8988T (cell line): ENCODE measurements at regions not wholly inside any gene's neighbourhood (a gene's known extent, or its start where the extent isn't known, plus 50 kb on each side); places are given as distances from the start of the nearest gene placed in this dataset.
"Not testable (repeated sequence)": the region's sequence is repeated elsewhere in the genome, so short reads cannot be mapped to it uniquely, and the experiment has no call there.

Source experiments
- DNase-seq: peaks from one replicate; pipeline ENCODE4 v3.0.0; 2011

DNA sequence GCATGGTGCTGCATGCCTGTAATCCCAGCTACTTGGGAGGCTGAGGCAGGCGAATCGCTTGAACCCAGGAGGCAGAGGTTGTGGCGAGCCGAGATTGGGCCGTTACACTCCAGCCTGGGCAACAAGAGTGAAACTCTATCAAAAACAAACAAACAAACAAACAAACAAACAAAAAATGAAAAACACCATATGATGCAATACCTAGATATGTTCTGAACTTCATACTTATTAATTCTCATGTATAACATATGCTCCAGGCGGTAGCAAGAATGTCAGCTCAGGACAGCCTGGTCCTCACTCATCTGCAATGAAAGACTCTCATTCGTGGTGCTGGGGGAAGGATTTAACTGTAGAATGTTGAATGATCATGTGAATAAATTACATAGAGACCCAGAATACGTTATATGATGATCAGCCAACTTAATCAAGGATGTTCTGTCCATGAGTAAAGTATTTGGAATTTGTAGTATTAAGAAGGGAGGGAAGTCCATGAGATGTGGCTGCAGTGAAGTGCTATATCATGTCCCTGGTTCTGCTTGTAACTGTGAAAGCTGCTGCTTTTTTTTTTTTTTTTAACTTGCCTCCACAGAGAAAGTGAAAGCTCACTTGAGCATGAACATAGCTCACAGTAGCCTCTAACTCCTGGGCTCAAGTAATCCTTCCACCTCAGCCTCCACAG, 206.8 kb downstream of the UQCRFS1 start:
- no peak for DNase-seq

DNA sequence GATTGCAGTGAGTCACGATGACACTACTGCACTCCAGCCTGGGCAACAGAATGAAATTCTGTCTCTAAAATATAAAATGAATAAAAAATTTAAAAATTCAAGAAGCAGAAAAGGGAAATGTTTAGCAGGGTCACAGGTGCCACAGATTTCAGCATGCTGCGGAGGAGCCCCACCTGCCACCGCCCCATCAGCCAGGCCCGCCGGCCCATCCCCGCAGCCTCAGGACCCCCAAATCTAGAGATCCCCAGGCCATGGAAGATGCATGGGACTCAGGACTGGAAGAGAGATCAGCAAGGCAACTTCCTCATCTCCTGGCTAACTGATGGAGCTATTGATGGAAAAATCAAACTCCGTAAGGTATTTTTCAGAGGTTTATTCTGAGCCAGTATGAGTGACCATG, 208.2 kb downstream of the UQCRFS1 start:
- DNase-seq: no peak

DNA sequence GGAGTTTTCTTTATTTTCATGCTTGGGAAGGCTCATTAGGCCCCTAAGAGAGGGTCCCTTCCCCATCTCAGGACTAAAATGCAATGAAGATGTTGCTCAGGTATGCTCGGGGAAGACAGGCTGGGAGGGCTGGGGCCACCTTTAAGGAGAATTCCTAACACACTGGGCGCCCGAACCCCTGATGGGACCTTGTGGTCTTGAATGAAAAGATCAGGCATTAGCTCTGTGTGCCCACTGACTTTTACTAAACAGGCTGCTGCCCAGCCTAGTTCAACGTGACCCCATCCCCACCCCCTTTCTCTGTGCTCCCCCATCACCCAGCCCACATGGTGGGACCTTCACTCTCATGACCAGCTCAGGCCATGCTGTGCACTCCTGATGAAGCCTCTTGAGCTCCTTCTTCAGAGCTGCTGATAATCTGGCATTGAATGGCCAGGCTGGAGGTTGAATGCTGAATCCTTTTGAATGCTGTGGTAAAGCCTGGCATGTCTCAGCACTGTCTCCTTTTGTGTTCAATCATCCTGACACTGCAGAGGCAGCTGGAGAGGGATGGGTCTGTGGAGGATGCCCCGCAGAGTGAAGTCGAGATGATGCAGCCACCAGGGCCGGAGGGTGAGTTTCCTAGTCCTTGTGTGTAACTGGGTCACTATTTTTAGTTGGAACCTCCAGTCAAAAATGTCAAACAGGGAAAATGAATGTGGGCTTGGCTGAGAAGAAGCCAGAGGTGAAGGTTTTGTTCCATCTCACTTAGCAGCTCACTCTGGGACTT, 209.1 kb downstream of the UQCRFS1 start:
- DNase-seq: no peak

DNA sequence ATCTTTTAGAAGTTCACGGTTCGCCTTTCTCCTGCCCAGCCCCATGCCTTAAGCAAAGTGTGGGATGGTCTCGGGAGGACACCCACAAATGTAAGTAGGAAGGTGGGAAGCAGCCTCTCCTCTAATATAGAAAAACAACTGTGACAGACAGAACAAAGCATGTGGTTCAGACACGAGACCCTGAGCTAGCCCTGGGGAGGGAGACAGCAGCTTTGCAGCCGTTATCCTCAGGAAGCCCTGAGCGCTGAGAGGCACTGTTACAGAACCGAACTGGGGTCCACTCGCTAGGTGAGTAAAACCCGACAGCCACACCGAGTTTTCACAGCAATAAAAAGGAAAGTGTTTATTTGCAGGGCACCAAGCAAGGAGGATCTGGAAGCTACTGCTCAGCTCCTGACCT, 210.6 kb downstream of the UQCRFS1 start:
- no peak for DNase-seq

DNA sequence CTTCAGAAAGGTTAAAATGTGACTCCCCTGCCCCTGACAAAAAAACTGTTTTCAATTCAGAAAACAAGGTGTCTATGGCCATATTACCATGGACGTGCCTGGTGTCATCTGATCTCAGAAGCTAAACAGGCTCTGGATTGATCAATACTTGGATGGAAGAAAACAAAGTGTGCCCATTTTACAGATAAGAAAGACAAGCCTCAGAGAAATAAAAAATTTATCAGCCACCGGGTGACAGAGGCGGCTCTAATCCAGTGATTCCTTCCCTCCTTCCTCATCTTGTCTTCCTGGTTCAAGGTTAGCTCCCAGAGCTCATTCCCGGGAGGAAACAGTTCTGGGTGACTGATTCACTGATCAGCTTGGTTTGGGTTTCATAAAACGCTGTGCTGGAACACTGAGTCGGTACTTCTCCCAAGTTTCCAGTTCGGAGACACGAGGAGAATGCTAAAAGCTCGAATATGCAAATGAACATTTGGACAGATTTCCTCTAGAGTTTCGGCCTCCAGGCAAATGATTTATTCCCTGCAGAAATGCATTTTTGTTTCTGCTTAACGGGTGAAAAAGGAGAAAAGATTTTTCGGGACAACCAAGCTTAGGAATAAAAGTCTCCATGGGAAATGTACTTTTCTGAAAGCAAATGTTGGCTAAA, 211.2 kb downstream of the UQCRFS1 start:
- no peak for DNase-seq

DNA sequence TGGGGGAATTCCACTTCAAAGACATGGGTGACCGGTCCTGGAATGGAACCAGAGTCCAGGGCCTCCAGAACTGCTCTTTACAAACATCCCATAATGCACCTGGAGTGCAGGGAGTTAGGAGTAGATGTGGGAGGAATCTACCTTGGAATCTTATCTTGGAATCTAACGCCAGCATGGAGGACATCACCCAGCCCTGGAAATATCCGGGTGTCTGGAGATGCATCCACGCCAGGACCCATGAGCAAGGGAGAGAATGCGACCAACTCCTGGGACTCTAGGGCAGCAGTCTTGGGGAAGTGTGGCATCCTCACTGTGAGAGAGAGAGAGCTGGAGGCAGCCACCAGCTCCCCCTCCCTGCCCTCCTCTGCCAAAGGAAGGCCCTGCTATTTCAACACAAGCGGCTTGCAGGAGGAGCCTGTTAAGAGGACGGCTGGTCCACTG, 211.8 kb downstream of the UQCRFS1 start:
- no peak for DNase-seq

DNA sequence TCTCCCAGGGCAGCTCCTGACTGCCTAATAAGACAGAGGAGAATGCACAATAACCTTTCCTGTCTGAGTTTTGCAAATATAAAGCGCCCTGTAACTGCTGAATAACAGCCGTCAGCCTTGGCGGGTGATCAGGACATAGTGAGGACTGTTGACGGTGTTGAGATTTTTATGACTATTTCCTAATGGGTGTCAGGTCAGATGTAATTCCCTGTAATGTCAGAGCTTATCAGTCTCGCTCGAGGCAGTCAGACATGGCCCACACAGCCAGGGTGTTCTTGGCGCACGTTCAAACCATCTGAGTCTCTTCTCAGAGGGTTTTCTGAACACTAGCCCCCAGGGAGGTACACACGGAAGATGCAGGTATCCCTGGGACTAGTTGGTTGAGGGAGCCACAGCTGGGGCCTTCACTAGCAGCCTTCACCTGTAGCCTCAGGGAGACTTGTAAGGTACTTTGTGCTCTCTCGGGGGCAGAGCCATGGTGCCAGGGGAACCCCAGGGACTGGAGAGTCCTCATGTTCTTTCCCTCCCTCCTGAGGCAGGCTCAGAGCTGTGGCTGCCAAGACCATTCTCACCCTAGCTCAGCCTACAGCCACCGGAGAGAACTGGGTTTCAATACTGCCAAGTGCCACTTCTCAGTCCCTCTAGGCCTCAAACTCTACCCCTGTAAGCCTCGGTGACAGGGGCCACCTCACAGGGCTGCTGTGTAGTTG, 213.1 kb downstream of the UQCRFS1 start:
- DNase-seq: no peak

DNA sequence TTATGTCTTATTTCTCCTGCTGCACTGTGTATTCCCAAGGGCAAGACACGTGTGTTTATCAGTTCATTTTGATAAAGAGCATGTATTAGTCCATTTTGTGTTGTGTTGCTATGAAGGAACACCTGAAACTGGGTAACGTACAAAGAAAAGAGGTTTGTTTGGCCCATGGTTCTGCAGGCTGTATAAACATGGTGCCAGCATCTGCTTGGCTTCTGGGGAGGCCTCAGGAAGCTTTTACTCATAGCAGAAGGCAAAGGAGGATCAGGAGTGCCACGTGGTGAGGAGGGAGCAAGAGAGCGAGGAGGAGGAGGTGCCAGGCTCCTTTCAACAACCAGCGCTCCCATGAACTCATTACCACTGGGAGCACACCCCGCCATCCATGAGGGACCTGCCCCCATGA, 214.0 kb downstream of the UQCRFS1 start:
- no peak for DNase-seq

DNA sequence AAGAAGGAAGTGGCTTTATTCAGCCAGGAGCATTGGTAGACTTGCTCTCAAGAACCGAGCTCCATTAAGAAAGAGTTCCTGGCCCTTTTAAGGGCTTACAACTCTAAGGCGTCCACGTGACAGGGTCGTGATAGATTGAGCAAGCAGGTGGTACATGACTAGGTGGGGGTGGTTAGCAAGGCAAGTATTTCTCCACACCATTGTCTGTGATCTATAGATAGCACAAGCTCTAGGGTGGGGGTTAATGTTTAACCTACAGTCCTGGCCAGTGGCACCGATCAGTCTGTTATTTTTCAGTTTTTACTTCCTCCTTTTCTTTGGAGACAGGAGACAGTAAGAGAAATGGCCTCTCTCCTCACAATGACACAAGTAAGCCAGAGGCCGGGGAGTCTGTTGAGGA, 215.1 kb downstream of the UQCRFS1 start:
- DNase-seq: not testable (repeated sequence)

DNA sequence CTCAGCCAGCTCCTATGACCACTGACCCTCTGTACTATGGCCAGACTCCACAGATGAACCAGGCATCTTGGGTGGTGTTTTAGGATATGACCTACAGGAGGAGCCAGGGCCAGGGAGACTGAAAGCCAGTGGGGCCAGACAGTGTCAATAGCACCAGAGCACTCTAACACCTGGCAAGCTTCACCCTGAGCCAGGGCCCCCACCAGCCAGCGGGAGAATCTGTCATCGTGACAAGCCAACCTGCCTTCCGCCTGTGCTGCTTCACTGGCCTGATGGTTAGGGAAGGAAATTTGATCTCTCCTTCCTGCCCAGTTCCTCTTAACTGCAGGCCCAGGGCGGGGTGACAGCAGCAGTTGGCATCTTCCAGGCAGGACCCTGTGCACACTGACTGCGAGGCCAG, 222.4 kb downstream of the UQCRFS1 start:
- no peak for DNase-seq

DNA sequence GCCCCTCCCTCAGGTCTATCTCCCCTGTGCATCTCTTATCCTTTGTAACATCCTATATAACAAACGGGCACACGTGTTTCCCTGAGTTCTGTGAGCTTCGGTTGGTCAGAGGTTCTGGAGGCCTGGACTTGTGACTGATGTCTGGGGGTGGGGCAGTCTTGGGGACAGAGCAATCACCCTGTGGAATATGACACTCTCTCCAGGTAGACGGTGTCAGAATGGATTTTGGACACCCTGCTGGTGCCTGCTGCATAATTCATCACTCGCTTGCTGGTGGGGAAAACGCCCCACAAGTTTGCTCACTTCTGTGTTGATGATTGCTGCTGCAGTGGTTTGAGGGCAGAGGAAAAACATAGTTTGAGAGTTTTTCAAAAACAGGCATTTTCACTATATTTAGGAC, 223.2 kb downstream of the UQCRFS1 start:
- DNase-seq: no peak

DNA sequence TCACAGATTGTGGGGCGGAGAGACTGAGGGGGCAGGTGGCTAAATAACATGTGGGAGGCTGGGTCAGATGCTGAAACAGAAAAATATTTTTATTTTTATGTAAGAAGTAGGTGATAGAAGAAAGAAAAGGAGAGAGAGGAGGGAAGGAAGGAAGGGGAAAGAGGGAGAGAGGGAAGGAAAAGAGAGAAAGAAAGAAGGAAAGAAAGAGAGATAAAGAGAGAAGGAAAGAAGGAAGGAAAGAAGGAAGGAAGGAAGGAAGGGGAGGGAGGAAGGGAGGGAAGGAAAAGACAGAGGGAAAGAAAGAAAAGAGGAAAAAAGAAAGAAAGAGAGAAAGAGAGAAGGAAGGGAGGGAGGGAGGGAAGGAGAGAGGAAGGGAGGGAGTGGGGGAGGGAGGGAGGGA, 224.9 kb downstream of the UQCRFS1 start:
- DNase-seq: no peak

DNA sequence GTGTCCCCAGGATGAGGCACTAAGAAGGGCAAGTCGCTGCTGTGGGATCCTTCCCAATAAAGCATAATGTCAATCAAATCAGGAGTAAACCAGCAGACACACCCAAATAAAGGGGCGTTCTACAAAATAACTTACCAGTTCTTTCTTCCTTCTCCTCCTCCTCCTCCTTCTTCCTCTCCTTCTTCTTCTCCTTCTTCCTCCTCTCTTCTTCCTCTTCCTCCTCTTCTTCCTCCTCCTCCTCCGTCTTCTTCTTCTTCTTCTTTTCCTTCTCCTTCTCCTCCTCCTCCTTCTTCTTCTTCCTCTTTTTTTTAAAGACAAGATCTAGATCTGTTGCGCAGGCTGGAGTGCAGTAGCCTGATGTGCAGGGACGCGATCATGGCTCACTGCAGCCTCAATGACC, 225.8 kb downstream of the UQCRFS1 start:
- DNase-seq: no peak

DNA sequence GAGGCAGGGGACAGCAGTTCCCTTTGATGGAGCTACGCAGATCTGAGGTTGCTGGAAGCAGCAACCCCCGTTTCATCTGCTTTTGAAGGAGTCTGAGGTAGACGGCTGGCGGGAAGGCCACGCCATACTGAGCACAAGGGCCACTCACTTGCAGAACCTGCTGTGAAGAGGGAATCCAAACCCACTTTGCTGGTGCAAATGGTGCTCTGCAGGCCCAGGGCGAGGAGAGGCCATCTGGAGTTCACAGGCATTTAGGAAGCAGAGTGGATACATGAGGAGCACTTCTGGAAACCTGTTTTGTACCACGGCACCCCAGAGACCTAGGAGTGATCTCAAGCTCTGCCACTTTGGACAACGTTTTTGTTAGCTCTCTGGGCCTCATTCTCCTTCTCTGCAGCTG, 227.8 kb downstream of the UQCRFS1 start:
- no peak for DNase-seq

DNA sequence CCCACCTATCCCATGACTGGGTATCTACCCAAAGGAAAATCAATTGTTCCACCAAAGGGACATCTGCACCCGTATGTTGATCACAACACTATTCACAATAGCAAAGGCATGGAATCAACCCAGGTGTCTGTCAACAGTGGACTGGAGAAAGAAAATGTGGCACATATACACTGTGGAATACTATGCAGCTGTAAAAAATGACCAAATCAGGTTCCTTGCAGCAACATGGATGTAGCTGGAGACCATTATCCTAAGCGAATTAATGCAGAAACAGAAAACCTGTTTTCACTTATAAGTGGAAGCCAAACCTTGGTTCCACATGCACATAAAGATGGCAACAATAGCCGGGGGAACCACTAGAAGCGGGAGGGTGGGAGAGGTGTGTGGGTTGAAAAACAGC, 228.6 kb downstream of the UQCRFS1 start:
- DNase-seq: no peak

DNA sequence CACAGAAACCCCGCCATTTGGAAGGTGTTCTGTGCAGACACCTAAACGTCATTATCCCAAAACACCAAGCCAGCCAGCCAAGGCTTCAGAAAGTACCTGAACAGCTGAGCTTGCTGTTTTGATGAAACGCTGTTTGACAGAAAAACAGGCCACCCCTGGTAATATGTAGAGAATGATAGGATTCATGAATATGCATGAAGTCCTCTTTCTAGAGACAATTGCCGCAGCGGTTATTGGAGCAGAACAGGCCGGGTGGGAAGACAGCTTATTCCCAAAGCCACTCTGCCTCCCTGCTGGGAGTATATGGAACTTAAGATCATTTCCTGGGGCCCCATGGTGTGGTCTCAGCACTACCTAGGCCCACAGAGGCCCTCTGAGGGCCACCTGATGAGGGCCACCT, 229.5 kb downstream of the UQCRFS1 start:
- DNase-seq: no peak

DNA sequence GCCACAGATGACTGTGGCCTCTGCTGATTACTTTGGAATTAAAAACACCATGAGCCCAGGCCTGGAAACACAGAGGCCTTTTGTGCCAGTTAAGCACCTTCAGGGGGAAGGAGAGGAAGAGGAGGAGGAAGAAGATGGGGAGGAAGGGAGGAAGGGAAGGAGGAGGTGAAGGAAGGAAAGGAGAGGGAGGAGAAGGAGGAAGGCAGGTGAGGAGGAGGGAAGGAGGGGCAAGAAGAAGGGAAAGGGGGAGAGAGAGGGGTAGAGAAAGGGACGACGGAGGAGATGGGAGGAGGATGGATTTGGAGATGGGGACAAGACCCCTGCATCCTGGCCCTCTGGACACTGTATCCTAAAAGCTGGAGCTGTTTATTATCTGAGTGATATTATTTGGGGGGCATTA, 231.0 kb downstream of the UQCRFS1 start:
- no peak for DNase-seq

DNA sequence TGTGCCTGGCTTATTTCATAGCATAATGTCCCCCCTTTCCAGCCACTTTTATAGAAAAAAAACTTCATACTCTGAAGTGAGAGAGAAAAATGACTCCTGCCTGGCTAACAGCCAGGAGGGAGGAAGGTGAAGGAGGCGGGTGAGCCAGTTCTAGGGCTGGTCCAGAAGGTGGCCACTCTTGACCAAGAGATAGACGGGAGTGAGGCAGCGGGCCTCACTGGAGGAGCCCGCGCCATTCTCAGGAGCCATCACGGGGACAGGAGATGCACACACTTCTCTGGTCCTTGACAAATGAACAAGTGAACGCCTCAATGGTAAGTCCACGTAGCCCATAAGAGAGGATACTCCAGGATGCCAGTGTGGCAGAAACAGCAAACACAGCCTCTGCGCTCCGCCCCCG, 231.4 kb downstream of the UQCRFS1 start:
- no peak for DNase-seq

DNA sequence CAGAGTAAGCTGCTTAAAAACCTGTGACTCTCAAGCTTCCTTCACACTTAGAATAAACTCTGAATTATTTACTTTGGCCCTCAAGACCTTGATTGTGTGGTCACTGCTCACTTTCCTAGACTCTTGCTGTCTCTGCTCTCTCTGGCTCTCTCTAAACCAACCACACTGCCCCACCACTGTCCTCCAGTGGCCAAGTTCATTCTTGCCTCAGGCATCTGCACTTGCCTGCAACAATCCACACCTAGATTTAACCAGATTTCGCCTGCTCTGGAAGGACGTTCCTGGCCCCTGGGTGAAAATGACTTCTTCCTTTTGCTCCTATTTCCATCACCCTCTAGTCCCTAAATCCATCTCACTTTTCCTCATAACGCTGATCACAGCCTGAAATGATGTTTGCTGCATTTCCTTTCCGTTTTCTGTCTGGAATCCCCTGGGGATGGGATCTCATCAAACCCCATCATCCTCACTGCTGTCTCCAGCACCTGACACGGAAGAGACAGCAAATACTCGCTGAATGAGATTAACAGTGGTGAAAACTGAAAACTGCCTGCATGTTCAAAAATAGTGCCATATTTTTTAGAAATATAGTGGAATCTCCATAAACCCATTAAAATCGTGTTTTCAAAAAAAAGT, 232.6 kb downstream of the UQCRFS1 start:
- no peak for DNase-seq

DNA sequence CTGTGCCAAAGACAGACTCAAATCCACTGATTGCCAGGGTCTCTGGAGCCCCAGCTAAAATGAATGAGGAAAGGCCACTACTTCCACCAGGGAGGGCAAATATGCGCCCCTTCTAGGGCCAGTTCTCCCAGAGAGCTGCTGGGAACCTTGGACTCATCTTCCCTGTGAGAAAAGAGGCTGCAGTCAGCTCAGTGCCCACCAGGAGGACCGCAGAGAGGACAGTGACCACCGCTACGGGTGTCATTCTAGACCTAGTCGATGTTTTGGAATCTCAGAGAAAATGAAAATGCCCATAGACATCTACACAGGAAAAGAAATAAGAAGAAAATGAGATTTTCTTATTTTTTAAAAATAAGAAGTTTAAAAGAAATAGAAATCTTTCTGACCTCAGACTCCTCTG, 235.1 kb downstream of the UQCRFS1 start:
- no peak for DNase-seq

DNA sequence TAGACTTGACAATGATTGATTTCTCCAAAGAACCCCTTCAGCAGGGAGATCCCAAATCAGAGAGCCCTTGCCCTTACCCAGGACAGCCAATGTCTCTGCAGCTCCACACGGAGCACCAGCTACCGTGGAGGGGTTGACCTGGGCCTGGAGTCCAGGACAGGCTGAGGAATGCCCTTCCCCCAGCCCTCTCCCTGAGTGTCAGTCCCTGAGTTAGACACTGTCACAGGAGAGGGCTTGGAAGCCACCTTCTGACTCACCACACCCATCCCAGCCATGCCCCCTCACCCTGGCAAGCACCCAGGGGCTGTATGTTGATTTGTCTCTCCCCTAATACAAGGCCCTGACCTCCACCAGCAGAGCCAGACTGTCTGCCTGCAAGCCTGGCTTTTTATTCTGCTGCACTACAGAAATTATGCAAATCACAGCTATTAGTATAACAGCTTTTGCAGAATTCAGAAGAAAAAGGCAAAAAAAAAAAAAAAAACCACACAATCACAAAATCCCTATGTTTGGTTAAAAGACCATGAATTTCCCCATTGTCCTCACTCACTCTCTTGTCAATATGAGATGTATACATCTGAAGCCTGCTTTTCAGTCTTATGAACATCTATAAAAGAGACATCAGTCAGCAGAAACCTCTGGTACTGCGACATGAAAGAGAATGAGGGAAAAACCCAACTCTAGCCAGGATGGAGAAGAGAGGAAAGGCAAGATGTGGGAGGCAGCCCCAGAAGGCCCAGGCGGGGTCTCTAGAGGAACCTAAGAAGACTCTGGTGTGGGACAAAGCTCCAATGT, 240.7 kb downstream of the UQCRFS1 start:
- DNase-seq: no peak

DNA sequence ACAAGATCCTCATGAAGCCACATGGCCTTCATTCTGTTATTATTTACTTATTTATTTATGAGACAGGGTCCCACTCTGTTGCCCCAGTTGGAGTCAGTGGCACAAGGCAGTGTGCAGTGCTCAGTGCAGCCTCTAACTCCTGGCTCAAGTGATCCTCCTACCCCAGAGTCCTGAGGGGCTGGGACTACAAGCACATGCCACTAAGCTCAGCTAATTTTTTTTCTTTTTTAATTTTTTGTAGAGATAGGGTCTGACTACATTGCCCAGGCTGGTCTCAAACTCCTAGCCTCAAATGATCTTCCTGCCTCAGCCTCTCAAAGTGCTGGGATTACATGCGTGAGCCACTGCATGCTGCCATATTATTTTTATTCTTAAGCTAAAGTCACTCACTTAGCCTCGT, 241.4 kb downstream of the UQCRFS1 start:
- DNase-seq: no peak
